Skeletal muscle cell (primary cell): ENCODE measurements at regions not wholly inside any gene's neighbourhood (a gene's known extent, or its start where the extent isn't known, plus 50 kb on each side); places are given as distances from the start of the nearest gene placed in this dataset.
A peak's percentile ranks its signal among the peaks of the same experiment; 100 is the strongest.

ENCODE experiments used
- DNase-seq: peaks from one replicate; pipeline ENCODE4 v3.0.0-alpha.2; 2010; ENCODE audit warnings: low read depth
- H3K4me3 ChIP-seq: 2 replicates; pipeline ENCODE4 v1.5.1; 2011; ENCODE audit warnings: low read depth, mild to moderate bottlenecking, control low read depth, low read length, moderate library complexity

DNA sequence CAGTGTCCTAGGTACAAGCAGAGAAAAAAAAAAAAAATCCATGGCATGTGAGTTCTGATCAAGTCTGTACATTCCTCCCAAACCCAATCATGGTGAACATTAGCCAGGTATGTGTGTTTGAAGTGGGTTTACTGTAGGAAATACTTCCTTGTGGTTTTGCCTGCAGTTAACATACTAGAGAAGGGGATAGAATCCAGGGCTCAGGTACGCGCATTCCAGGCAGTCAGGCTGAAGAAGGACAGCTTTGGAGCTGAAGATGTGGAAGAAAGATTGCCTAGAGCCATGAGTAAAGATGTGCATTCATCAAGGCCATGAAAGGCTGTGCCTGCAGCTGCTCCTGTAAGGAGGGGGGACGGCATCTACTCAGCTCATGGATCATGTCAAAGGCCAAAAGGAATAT, 88.2 kb upstream of the NTF3 start:
- H3K4me3 ChIP-seq, result no peak overlapping the region
- no peak for DNase-seq

- H3K4me3 ChIP-seq, result no peak overlapping the region
- DNase-seq, result no peak
These were observed 87.8 kb upstream of the NTF3 start for GRCh38 chr12:5344131-5344530.

DNA sequence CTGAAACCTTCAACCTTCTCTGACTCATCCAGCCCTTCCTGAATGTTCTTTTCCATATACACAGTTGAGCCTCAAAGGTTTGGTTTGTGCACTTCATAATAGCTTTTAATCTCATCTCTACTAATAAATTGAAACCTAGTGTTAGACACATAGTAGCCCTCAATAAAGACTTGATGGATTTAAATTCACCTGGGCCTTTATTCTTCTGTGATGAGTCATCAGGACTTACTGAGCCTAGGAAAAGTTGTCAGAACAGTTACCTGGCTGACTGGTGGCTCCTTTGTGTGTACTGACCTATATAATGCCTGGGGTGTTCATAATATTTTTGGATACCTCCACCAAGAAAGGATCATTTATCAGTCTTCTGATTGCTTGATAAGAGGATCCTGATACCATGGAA, 86.4 kb upstream of the NTF3 start:
- no peak overlapping the region for H3K4me3 ChIP-seq
- no peak for DNase-seq

- no peak overlapping the region for H3K4me3 ChIP-seq
- DNase-seq, result no peak
These were observed 83.9 kb upstream of the NTF3 start for GRCh38 chr12:5348057-5348456.

DNA sequence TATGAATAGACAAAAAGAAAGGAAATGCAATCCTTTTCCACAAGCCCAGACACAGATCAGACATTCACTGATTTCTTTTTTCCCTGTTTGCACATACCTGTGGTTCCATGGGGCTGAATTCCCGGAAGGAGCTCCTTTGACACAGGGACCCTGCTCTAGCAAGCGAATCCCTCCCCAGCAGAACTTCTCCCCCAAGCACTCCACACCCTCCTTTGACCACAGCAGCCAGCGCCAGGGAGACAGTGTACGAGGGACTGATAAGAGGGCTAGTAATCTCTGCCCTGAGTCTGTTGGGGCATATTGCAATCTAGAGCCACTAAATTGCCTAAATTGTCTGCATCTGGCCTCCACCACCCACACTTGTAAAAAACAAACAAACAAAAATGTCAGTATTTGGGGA, 83.4 kb upstream of the NTF3 start:
- no peak for DNase-seq
- H3K4me3 ChIP-seq, result no peak overlapping the region

GRCh38 chr12:5364036-5364770, 67.7 kb upstream of the NTF3 start:
- no peak overlapping the region for H3K4me3 ChIP-seq
- DNase-seq, result no peak

GRCh38 chr12:5369298-5369697, 62.6 kb upstream of the NTF3 start:
- no peak for DNase-seq
- no peak overlapping the region for H3K4me3 ChIP-seq

- no peak overlapping the region for H3K4me3 ChIP-seq
- no peak for DNase-seq
These were observed 60.3 kb upstream of the NTF3 start for GRCh38 chr12:5371631-5372030.

DNA sequence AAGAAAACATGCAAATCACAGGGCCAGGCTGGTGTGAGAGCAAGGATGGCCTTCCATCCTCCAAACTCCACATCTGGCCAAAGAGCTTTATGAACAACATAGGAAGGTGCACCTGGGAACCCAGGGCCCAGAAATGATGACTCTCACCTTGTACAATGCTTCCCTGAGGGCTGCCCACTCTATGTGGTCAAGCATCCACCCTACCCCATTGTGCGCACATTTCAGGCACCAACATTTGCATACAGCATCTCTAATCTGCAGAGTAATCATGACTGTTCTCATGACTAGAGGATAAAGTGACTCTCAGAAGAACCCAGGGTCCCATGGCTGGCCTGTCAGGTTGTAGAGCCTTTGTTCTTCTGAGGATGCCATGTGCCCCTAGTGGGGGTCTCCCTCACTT, 57.2 kb upstream of the NTF3 start:
- DNase-seq, result no peak
- H3K4me3 ChIP-seq, result no peak overlapping the region

GRCh38 chr12:5375547-5376295, 56.2 kb upstream of the NTF3 start:
- no peak overlapping the region for H3K4me3 ChIP-seq
- no peak for DNase-seq

GRCh38 chr12:5376591-5377207, 55.2 kb upstream of the NTF3 start:
- H3K4me3 ChIP-seq, result no peak overlapping the region
- DNase-seq, result no peak

GRCh38 chr12:5377997-5378592, 53.8 kb upstream of the NTF3 start:
- no peak overlapping the region for H3K4me3 ChIP-seq
- DNase-seq, result no peak

DNA sequence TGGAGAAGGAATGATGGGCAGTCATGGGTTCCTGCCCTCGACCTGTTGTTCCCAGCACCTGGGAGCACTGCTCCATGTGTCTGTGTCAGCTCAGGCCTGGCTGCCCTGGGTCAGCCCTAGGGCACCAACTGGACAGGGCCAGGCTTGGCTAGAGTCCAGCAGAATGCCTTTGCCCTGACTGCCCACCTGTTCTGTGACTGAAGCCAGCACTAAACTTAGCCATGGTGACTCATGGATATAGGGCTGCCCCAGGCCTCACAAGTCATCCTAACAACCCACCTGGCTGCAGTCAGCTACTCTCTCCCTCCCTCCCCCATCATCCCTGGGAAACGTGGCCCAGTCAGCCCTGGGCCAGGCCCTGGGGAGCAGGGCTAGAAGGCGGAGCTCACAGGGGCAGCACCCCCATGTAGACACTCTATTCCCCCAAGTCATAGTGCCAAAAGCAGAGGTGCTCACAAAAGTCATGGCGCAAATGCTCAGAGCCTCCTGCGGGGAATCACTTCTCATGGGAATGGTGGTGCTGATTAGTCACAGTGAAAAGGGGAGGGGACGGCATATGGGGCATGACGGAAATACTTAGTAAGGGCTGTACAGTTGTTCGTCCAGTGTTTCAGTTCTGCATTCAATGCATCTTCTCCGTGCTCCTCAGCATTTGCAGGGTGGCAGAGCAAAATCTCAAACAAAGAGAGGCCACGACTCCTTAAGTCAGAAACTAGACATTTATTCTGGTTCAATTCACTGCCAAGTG, 52.0 kb upstream of the NTF3 start:
- DNase-seq, result peak; percentile 26
- no peak overlapping the region for H3K4me3 ChIP-seq
